ENCODE measurements at regions not wholly inside any gene's neighbourhood (a gene's known extent, or its start where the extent isn't known, plus 50 kb on each side); places are given as distances from the start of the nearest gene placed in this dataset.

- intact Hi-C loops (cut with micrococcal nuclease) = no loop called here
- no peak overlapping the region for H3K9ac ChIP-seq (replicated peaks; ENCODE audit: extremely low read depth, insufficient read depth, low read length)
These were observed 76.4 kb upstream of the PRMT6 start for GRCh38 chr1:106980121-106980520.

More at GRCh38 chr1:106980121-106980520, 76.4 kb upstream of the PRMT6 start:
- ChIA-PET POLR2A (no interaction called here), CTCF (no interaction called here)
- H2AFZ ChIP-seq (ENCODE audit: low read depth, low read length) = no peak overlapping the region
- H3K4me2 ChIP-seq (ENCODE audit: insufficient read depth, low read length) = no peak overlapping the region
- H3K79me2 ChIP-seq (ENCODE audit: control insufficient read depth, insufficient read depth, low read length) = no peaks in the 10 kb centered on the region
- DNase-seq (ENCODE audit: low read depth, low spot score) (no peak), FAIRE-seq (no peak)
- no peaks in the 10 kb centered on the region for H3K36me3 ChIP-seq (ENCODE audit: control insufficient read depth in 2 of 2, extremely low read depth in 1 of 2, insufficient read depth in 2 of 2, low read length in 2 of 2)
- no peak for TF ChIP-seq CTCF (IDR thresholded peaks at IDR 0.05; ENCODE audit: extremely low read depth in 1 of 2, insufficient read depth in 1 of 2, low read depth in 1 of 2, low read length in 2 of 2)
- TF ChIP-seq FOS (IDR thresholded peaks at IDR 0.05; ENCODE audit: borderline replicate concordance, insufficient read depth, low read length) = no peak
- TF ChIP-seq POLR2AphosphoS5 (IDR thresholded peaks at IDR 0.05; ENCODE audit: insufficient read depth, low read depth, low read length) = no peak
- no peak for TF ChIP-seq MAX (IDR thresholded peaks at IDR 0.05; ENCODE audit: insufficient read depth, insufficient read length)
- TF ChIP-seq EZH2 (IDR thresholded peaks at IDR 0.05; ENCODE audit: borderline replicate concordance, low read depth, low read length, severe bottlenecking) = no peak
- no peak for TF ChIP-seq GATA2 (IDR thresholded peaks at IDR 0.05; ENCODE audit: insufficient read depth, insufficient read length, low read depth, low read length)
- TF ChIP-seq POLR2A (IDR thresholded peaks at IDR 0.05; ENCODE audit: low read depth, low read length) = no peak
- no peak for TF ChIP-seq JUN (IDR thresholded peaks at IDR 0.05; ENCODE audit: borderline replicate concordance, insufficient read depth, insufficient read length, low read depth)
- no peak for TF ChIP-seq MYC (IDR thresholded peaks at IDR 0.05; ENCODE audit: low read depth, low read length)
- H3K9me1 ChIP-seq (replicated peaks; ENCODE audit: control insufficient read depth, extremely low read depth, insufficient read depth, low read length) = no peaks in the 10 kb centered on the region
- no peak overlapping the region for H3K4me3 ChIP-seq (replicated peaks in 1 of 3; ENCODE audit: insufficient read depth in 1 of 3, low read depth in 1 of 3, low read length in 3 of 3)
- no peak overlapping the region for H3K27ac ChIP-seq (ENCODE audit: insufficient read depth, low read depth, low read length)
- no peaks in the 10 kb centered on the region for H3K27me3 ChIP-seq (ENCODE audit: control insufficient read depth in 2 of 2, insufficient read depth in 2 of 2, low read length in 2 of 2)
- dilution Hi-C loops (cut with MboI; ENCODE audit: extremely low pct_ligation_motif_present, low sequenced_read_pairs) = no loop called here
- no peaks in the 10 kb centered on the region for H4K20me1 ChIP-seq (replicated peaks; ENCODE audit: control insufficient read depth, extremely low read depth, insufficient read depth, low read length)
- no TSS peak for BruUV-seq (replicated peaks)
- H3K4me1 ChIP-seq (ENCODE audit: control insufficient read depth, extremely low read depth, insufficient read depth, low read length) = no peaks in the 10 kb centered on the region
- H3K9me3 ChIP-seq (replicated peaks; ENCODE audit: control insufficient read depth, insufficient read depth, low read length) = peaks cover 1% of the 10 kb centered on the region

All from endothelial cell of umbilical vein (primary cell).